Retinal pigment epithelial cell (primary cell): ENCODE measurements at regions not wholly inside any gene's neighbourhood (a gene's known extent, or its start where the extent isn't known, plus 50 kb on each side); places are given as distances from the start of the nearest gene placed in this dataset.
A peak's percentile ranks its signal among the peaks of the same experiment; 100 is the strongest.
"Not testable (repeated sequence)": the region's sequence is repeated elsewhere in the genome, so short reads cannot be mapped to it uniquely, and the experiment has no call there.

Source experiments
- DNase-seq: peaks from one replicate; pipeline ENCODE4 v3.0.0-alpha.2; 2010; ENCODE audit warnings: low read depth
- H3K4me3 ChIP-seq: 2 replicates; pipeline ENCODE4 v1.5.1; 2011; ENCODE audit warnings: mild to moderate bottlenecking, low read length, control low read depth, moderate library complexity
- TF ChIP-seq, protein P1 (sequence below): conservative IDR thresholded peaks from 2 replicates; pipeline ENCODE4 v1.5.1; 2011; ENCODE audit warnings: low read depth, low read length, control low read depth, inconsistent platforms

DNA sequence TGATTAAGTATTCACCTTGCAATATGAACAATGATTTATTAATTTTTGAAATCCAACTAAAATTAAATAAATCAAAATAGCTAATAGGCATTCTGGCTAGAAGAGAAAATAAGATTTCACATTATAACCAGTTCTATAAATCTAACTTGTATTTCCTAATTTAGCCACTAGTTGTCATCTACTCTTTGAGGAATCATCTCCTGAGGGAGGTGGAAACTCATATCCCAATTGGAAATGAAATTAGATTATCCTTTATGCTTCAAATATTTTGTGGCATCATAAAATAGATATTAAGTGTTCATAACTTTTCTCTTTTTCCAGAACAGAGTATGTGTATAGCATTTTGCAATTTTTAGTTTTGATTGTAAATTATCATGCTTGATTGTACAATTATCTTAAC is 558.5 kb upstream of the DIAPH2 start:
- TF ChIP-seq, protein P1, sequence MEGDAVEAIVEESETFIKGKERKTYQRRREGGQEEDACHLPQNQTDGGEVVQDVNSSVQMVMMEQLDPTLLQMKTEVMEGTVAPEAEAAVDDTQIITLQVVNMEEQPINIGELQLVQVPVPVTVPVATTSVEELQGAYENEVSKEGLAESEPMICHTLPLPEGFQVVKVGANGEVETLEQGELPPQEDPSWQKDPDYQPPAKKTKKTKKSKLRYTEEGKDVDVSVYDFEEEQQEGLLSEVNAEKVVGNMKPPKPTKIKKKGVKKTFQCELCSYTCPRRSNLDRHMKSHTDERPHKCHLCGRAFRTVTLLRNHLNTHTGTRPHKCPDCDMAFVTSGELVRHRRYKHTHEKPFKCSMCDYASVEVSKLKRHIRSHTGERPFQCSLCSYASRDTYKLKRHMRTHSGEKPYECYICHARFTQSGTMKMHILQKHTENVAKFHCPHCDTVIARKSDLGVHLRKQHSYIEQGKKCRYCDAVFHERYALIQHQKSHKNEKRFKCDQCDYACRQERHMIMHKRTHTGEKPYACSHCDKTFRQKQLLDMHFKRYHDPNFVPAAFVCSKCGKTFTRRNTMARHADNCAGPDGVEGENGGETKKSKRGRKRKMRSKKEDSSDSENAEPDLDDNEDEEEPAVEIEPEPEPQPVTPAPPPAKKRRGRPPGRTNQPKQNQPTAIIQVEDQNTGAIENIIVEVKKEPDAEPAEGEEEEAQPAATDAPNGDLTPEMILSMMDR: peak; percentile 16
- DNase-seq: no peak
- no peak overlapping the region for H3K4me3 ChIP-seq

DNA sequence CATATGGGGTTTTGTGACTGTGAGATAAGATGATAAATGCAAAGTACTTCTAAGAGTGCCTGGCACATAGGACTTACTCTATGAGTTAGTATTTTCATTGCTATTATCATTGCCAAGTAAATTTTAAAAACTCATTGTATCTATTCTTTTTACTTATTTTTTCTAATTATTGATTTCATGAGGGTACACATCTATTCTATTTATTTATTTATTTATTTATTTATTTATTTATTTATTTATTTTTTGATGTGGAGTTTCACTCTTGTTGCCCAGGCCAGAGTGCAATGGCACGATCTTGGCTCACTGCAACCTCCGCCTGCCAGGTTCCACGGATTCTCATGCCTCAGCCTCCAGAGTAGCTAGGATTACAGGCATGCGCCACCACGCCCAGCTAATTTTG is 556.6 kb upstream of the DIAPH2 start:
- H3K4me3 ChIP-seq, DNase-seq: not testable (repeated sequence)

DNA sequence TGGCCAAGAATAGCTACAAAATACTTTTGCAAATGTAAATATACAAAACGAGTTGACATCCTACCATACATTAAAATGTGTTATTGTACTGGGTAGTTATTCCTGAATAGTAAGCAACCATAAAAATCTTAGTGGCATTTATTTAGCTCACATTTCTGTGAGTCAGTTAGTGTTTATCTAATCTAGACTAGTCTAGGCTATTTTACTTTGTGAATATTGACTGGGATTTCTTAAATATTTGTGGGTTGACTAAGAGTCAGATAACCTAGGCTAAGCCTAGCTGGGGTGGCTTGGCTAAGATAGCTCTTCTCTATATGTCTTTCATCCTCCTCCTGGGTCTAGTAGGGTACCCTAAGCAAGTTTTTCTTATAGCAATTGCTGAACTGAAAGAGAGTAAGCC is 543.8 kb upstream of the DIAPH2 start:
- peak; percentile 3 for DNase-seq
- no peak overlapping the region for H3K4me3 ChIP-seq
- TF ChIP-seq, protein P1: no peak

DNA sequence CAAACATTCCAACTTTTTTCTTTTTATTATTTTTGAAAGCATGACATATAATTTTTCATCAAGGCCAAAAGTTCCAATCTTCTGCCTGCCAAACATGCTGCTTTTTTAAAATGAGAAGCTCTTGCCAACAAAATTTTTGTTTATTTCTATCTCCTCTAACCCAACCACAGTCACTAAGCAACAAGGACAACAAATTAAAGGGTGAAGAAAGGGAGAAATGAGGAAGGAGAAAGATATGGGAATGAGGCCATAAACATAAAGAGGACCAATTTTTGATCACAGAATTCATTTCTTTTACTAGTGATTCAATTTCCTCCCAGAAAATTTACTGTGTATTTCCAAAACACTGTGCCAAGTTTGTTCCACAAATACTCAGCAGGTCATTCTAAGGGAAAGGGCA is 537.0 kb upstream of the DIAPH2 start:
- H3K4me3 ChIP-seq: no peak overlapping the region
- no peak for DNase-seq
- TF ChIP-seq, protein P1: no peak

DNA sequence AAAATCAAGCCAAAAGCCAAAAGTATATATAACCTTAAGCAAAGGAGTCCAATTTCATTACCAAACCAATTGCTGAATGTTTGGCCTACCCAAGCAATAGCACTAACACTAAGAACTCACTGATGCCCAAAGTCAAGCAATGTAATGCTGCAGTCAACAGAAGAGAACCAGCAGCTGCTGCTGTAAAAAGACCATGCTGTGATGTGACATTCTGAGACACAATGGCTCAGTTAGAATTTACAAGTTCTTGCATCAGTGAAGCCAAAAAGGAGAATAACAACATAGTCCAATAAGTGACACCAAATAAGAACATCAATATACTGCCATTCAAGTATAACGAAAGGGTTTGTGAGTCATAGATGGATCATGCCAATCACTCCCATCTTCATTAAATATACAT is 514.0 kb upstream of the DIAPH2 start:
- no peak overlapping the region for H3K4me3 ChIP-seq

DNA sequence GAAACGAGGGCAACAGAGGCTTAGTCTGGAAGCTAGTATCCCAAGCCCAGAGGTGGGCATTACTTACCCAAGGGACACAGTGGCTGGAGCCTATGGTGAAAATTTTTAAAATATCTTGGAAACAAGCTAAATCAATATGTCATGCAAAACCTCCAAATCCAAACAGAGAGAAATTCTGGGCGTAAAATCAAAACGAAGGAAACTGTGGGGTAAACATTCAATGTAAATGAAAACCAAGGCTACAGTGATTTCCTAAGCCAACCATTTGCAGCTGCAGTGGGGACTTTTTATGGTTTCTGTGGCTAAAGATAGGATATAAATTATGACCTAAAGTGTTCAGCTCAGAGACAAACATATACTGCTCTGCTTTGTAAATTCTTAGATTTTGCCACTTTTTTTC is 507.7 kb upstream of the DIAPH2 start:
- DNase-seq: no peak
- TF ChIP-seq, protein P1: no peak
- no peak overlapping the region for H3K4me3 ChIP-seq

More for the DNA sequence above, 514.0 kb upstream of the DIAPH2 start:
- DNase-seq: no peak
- TF ChIP-seq, protein P1: no peak

DNA sequence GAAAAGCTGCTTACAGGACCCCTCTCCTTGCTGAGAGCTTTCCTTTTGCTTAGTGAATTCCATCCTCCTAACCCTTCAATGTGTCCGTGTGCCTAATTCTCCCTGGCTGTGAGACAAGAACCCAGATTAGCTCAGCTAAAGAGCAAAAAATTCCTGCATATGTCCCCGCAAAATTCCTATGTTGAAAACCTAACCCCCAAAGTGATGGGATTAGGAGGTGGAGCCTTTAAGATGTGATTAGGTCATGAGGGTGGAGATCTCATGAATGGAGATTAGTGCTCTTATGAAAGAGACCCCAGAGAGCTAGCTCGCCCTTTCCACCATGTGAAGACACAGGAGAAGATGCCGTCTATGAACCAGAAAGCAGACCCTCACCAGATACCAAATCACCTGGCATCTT is 503.0 kb upstream of the DIAPH2 start:
- H3K4me3 ChIP-seq: no peak overlapping the region
- TF ChIP-seq, protein P1: no peak
- peak; percentile 62 for DNase-seq

DNA sequence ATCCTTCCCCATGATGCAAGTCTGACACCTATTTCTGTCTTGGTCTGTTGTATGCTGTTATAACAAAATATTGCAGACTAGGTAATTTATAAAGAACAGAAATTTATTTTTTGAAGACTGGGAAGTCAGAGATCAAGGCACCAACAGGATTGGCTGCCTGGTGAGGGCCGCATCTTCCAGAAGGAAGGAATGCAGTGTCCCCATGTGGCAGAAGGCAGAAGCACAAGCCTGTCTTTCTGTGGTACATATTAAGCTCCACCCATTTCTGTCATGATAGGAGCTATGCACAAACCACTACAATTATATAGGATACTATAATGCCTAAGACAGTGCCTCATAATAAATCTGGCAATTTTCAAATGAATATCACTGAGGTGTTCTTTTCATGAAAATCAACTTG is 502.3 kb upstream of the DIAPH2 start:
- TF ChIP-seq, protein P1: peak; percentile 56
- no peak overlapping the region for H3K4me3 ChIP-seq
- peak; percentile 21 for DNase-seq
